Motor neuron (in vitro differentiated cells): ENCODE measurements at regions not wholly inside any gene's neighbourhood (a gene's known extent, or its start where the extent isn't known, plus 50 kb on each side); places are given as distances from the start of the nearest gene placed in this dataset.

Experiments
- ATAC-seq, 8 experiments: fragments of 200-7000 bp; cut with Tn5 transposase; replicated peaks in 6 of 8; 2 replicates each; pipeline ENCODE4 v1.8.0; 2021; ENCODE audit warnings: mild to moderate bottlenecking in 8 of 8, moderate library complexity in 8 of 8
- H3K27ac ChIP-seq, 2 donors: fragments of 250-450 bp; sonication (Bioruptor Pico); 2 replicates each; pipeline ENCODE4 v1.9.0; 2021; ENCODE audit warnings: antibody characterized with exemption in 2 of 2, mild to moderate bottlenecking in 2 of 2, moderate library complexity in 1 of 2
- H3K4me1 ChIP-seq, 2 donors: fragments of 250-450 bp; sonication (Bioruptor Pico); replicated peaks in 1 of 2; 2 replicates each; pipeline ENCODE4 v1.6.1; 2021; ENCODE audit warnings: antibody characterized with exemption in 2 of 2, mild to moderate bottlenecking in 2 of 2, moderate library complexity in 1 of 2
- H3K4me3 ChIP-seq, 5 donors: fragments of 250-450 bp; sonication (Bioruptor Pico); 2 replicates each; pipeline ENCODE4 v1.9.0; 2021; ENCODE audit warnings: antibody characterized with exemption in 5 of 5, mild to moderate bottlenecking in 5 of 5, moderate library complexity in 4 of 5
- WGBS, 10 experiments: fragments of 450-650 bp; shearing (Covaris generic); methylation state at CpG; one replicate each; pipeline ENCODE4 v1.0.0; 2022; 5-methylcytosine and 5-hydroxymethylcytosine counted together
- in situ Hi-C, 9 experiments: fragments of 400-800 bp; cut with MboI; loops; one replicate each; pipeline ENCODE4 v1.15.0; 2021; ENCODE audit warnings: low sequenced_read_pairs in 9 of 9, low pct_unique_long_range_greater_than_20kb in 2 of 9; ENCODE audit not compliant: unreplicated experiment in 9 of 9

DNA sequence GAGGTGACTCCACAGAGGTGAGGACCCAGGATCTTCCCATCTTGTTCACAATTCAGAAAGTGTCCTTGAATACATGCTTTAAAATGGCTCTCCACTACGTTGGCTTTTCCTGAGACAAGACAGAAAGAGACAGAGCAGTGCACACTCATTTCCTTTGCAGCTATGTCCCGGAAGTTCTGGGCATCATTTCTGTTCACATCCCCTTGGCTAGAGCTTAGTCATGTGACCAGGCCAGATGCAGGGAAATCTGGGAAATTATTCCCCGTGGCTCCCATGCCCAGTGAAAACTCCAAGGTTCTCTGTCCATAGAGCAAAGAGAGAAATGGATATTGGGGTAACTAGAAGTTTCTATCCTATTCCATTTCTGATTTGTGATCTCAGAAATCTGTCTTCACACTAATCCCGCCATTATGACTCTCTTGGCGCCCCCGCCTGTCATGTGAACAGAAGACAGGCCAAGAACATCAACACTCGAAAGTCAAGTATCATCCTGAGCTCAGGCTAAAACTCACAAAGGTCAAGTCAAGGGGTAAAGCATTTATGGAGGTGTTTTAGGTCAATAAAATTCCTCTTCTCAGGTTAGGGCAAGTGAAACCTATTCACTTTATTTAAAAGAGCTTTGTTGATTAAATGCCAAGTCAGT, 251.4 kb upstream of the HABP2 start:
- Histone ChIP-seq H3K27ac (no peak overlapping the region), H3K4me1 (peaks cover 8 to 12% of the 10 kb centered on the region in 2 donors), H3K4me3 (no peak overlapping the region)
- ATAC-seq, result no peak
- 52 to 100% (median 85%) methylated on average over 1 to 7 of the region's 7 CpGs for WGBS, 10 experiments
- in situ Hi-C loops, result no loop called here

DNA sequence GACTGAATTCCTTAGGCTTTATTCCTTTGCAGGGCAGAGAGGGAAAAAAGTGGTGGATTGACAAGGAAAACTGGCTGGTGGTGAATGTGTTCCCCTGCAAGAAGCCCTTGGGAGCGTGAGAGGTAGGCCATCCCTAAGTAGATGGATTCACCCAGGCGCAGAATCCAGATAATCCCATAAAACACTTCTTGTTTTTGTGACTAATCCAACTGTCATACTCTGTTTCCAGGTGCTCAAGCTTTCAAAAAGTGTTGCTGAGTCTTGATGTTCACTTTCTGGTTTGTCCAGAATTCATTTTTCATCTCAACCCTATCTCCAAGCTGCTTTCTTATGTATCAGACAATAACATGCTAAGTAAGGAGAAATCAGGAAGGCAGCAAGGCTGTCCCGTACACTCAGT, 250.8 kb upstream of the HABP2 start:
- no peak for ATAC-seq
- H3K4me1 ChIP-seq, result peaks cover 8 to 12% of the 10 kb centered on the region in 2 donors
- H3K27ac ChIP-seq, result no peak overlapping the region
- in situ Hi-C loops, result no loop called here
- 67 to 100% (median 95%) methylated on average over 1 to 3 of the region's 3 CpGs; no CpG with 5 or more reads in 1 of the 10 experiments for WGBS, 10 experiments
- no peak overlapping the region for H3K4me3 ChIP-seq

- 0 to 100% (median 82%) methylated on average over 1 to 7 of the region's 7 CpGs for whole genome bisulfite sequencing, 10 experiments
- in situ Hi-C loops, result no loop called here
- ATAC-seq, result peak in 6 of 8 experiments; percentile 44 to 91 (median 70)
- Histone ChIP-seq H3K27ac (no peak overlapping the region), H3K4me3 (no peak overlapping the region), H3K4me1 (peaks cover 8 to 12% of the 10 kb centered on the region in 2 donors)
Observed at GRCh38 chr10:113303544-113304146, 249.2 kb upstream of the HABP2 start.

- no peak overlapping the region for H3K4me3 ChIP-seq
- H3K27ac ChIP-seq, result no peak overlapping the region
- in situ Hi-C loops, result no loop called here
- H3K4me1 ChIP-seq, result peaks cover 15 to 16% of the 10 kb centered on the region in 2 donors
- no peak for ATAC-seq
- 67 to 100% (median 92%) methylated on average over 1 to 5 of the region's 5 CpGs; no CpG with 5 or more reads in 1 of the 10 experiments for WGBS, 10 experiments
Observed at GRCh38 chr10:113304726-113305125, 248.1 kb upstream of the HABP2 start.

DNA sequence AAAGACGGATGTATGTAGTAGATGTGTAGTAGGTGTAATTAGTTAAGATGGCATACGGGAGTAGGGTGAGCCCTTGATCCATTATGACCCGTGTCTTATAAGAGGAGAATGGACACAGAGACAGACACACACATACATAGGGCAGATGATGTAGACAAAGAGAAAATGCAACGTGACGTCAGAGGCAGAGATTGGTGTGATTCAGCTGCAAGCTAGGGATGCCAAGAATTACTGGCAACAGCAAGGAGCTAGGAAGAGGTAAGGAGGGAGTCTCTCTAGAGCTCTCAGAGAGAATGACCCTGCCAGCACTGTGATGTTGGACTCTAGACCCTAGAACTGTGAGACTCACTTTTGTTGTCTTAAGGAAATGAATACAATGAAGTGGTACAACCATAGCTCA, 247.0 kb upstream of the HABP2 start:
- WGBS, 10 experiments, result 55 to 100% (median 88%) methylated on average over 1 to 4 of the region's 5 CpGs; no CpG with 5 or more reads in 3 of the 10 experiments
- no peak overlapping the region for H3K27ac ChIP-seq
- peak in 2 of 8 experiments; percentile 17 to 58 for ATAC-seq
- no peak overlapping the region for H3K4me3 ChIP-seq
- H3K4me1 ChIP-seq, result peaks cover 22 to 25% of the 10 kb centered on the region in 2 donors
- in situ Hi-C loops, result no loop called here

DNA sequence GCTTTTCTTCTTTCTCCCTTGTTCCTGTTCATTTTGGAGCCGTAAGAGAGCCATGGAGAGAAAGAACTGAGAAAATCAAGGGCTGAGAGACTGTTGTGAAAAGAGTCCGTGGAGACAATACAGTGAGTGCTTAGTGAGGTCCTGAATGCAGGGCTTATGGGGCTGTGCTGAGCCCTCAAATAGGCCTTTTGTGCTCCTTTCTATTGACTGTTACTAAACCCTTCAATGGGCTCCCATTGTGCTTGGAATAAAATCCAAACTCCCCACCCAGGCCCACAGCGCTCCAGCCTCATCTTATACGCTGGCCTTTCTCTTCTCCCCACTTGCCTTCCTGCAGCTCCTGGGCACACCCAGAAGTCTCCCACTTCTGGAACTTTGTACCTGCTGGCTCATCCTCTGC, 243.1 kb upstream of the HABP2 start:
- peak overlapping the region in 1 of 2 donors; percentile 47 for H3K27ac ChIP-seq
- H3K4me3 ChIP-seq, result no peak overlapping the region
- ATAC-seq, result peak in 5 of 8 experiments; percentile 81 to 91 (median 83)
- peaks cover 14 to 24% of the 10 kb centered on the region in 2 donors for H3K4me1 ChIP-seq
- in situ Hi-C loops, result no loop called here
- WGBS, 10 experiments, result 0 to 93% (median 39%) methylated on average over 1 to 4 of the region's 4 CpGs; no CpG with 5 or more reads in 4 of the 10 experiments

DNA sequence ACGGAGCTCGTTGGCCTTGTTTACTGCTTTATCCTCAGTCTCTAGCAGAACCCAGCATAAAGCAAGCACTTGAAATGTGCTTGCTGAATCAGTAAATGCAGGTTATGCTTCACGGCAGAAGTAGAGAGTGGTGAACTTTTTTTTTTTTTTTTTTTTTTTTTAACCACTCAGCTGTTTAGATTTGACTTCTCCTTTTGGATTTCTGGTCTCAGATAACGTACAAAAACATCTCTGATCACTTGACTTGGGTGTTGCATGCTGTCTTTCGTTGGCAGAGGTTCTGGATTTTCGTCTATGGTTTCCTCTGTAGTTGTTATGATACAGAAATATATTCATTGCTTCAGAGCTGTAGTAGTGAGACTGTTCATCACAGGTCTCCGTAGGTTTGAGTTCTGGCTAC, 242.5 kb upstream of the HABP2 start:
- H3K4me1 ChIP-seq, result peaks cover 14 to 24% of the 10 kb centered on the region in 2 donors
- no peak overlapping the region for H3K27ac ChIP-seq
- H3K4me3 ChIP-seq, result no peak overlapping the region
- peak in 3 of 8 experiments; percentile 13 to 38 (median 24) for ATAC-seq
- in situ Hi-C loops, result no loop called here
- 0 to 100% (median 65%) methylated on average over 1 to 7 of the region's 7 CpGs; no CpG with 5 or more reads in 1 of the 10 experiments for WGBS, 10 experiments

DNA sequence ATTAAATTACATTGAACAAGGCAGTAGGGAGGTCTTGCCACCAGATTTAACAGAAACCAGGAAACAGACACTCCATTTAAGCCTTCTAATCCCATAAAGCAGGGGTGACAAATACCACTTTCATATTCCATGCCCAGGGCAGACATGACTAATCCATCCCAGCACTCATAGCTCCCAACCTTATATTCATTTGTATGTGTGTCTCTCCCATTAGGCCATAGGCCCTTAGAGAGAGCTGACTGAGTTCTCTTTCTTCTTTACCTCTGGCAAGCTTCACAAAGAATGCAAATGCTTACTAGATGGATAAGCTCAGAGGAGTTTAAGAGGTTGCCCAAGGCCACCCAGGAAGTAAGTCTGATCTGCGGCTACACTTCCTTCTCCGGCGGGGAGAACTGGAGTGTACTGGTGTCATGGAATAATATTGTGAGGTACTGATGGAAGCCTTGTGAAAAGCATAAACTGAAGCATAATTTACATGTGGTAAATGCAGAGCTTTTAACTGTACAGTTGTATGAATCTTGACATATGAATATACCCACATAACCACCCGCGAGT, 239.7 kb upstream of the HABP2 start:
- 89 to 100% (median 99%) methylated on average over 2 to 5 of the region's 5 CpGs; no CpG with 5 or more reads in 2 of the 10 experiments for WGBS, 10 experiments
- Histone ChIP-seq H3K27ac (no peak overlapping the region), H3K4me1 (peaks cover 14 to 24% of the 10 kb centered on the region in 2 donors), H3K4me3 (no peak overlapping the region)
- in situ Hi-C loops, result no loop called here
- no peak for ATAC-seq

- peaks cover 14 to 24% of the 10 kb centered on the region in 2 donors for H3K4me1 ChIP-seq
Observed at GRCh38 chr10:113313722-113314121, 239.1 kb upstream of the HABP2 start.

DNA sequence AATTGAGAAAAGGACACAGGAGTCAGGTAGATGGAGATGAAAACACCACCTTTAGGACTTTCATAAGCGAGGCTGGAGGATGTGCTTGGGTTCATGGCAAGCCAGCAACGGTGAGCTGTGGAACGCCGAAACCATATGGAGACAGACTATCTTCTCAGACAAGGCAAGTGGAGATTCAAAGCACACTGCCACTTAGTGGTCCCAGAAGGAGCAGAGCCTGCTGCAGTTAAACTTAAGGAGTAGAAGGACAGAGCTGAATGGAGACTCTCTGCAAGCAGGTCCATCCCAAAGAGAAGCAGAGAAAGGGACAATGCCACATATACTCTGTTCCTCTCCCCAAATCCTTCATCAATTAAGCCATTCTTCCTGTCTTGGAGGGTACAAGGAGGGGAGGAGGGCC, 236.3 kb upstream of the HABP2 start:
- Histone ChIP-seq H3K4me1 (peaks cover 0 to 2% of the 10 kb centered on the region in 2 donors), H3K27ac (no peak overlapping the region), H3K4me3 (no peak overlapping the region)
- 45 to 100% (median 85%) methylated on average over 1 to 4 of the region's 4 CpGs; no CpG with 5 or more reads in 3 of the 10 experiments for WGBS, 10 experiments
- in situ Hi-C loops, result no loop called here
- no peak for ATAC-seq

More at GRCh38 chr10:113313722-113314121, 239.1 kb upstream of the HABP2 start:
- in situ Hi-C loops, result no loop called here
- H3K27ac ChIP-seq, result no peak overlapping the region
- peak in 1 of 8 experiments; percentile 71 for ATAC-seq
- H3K4me3 ChIP-seq, result no peak overlapping the region
- 0 to 100% (median 83%) methylated on average over 1 to 4 of the region's 4 CpGs; no CpG with 5 or more reads in 1 of the 10 experiments for WGBS, 10 experiments

DNA sequence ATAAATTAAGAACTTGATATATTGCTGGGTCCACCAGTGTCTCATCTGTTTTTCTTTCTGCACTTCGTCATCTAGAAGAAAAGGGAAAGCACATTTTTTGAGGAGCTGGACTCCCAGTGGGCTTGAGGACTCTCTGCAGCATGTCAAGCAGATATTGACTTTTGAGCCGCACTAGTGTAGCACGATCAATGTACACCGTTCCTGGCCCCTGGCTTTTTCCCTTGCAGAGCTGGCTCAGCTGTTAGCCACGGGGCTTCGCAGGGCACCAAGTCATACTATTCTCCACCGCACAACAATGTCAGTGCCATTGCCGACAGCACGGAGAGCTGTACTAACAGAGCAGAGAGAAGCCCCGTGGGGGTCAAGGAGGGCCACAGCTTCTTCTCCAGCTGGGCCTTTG, 235.4 kb upstream of the HABP2 start:
- no peak overlapping the region for H3K27ac ChIP-seq
- 58 to 88% (median 73%) methylated on average over 1 to 8 of the region's 10 CpGs; no CpG with 5 or more reads in 3 of the 10 experiments for WGBS, 10 experiments
- in situ Hi-C loops, result no loop called here
- no peaks in the 10 kb centered on the region for H3K4me1 ChIP-seq
- H3K4me3 ChIP-seq, result no peak overlapping the region
- ATAC-seq, result peak in 3 of 8 experiments; percentile 31 to 49 (median 39)

- Histone ChIP-seq H3K4me1 (no peaks in the 10 kb centered on the region), H3K27ac (no peak overlapping the region), H3K4me3 (no peak overlapping the region)
- peak in 3 of 8 experiments; percentile 39 to 53 (median 41) for ATAC-seq
- 20 to 100% (median 58%) methylated on average over 1 to 3 of the region's 3 CpGs; no CpG with 5 or more reads in 4 of the 10 experiments for WGBS, 10 experiments
- in situ Hi-C loops, result no loop called here
Observed at GRCh38 chr10:113319479-113319878, 233.4 kb upstream of the HABP2 start.

DNA sequence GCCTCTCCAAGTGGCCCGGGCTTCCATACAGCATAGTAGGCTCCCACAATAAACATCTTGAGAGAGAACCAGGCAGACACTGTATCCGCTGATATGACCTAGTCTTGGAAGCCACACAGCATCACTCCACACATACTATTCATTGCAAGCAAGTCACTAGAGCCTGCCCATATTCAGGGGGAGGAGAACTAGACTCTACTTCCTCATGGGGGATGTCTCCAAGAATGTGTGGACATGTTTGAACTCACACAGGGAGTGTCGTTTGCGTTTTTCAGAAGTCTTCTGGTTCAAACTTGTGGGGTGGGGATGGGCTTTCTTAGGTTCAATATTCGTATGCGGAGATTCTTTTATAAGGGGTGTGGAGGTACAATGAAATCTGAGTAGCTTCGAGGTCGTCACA, 232.6 kb upstream of the HABP2 start:
- Histone ChIP-seq H3K27ac (no peak overlapping the region), H3K4me3 (no peak overlapping the region), H3K4me1 (no peaks in the 10 kb centered on the region)
- WGBS, 10 experiments, result 50 to 93% (median 80%) methylated on average over 2 to 8 of the region's 8 CpGs; no CpG with 5 or more reads in 4 of the 10 experiments
- in situ Hi-C loops, result no loop called here
- ATAC-seq, result peak in 3 of 8 experiments; percentile 14 to 80 (median 72)
